ENCODE measurements at regions not wholly inside any gene's neighbourhood (a gene's known extent, or its start where the extent isn't known, plus 50 kb on each side); places are given as distances from the start of the nearest gene placed in this dataset.

GRCh38 chr2:5851410-5851809, 159.2 kb downstream of the SOX11 start (continued):
- no peak for TF ChIP-seq SNAI2 (CRISPR knock-in tag; IDR thresholded peaks at IDR 0.05)
- no peak for TF ChIP-seq ZC3H10 (CRISPR knock-in tag; IDR thresholded peaks at IDR 0.05)
- TF ChIP-seq OSR1 (CRISPR knock-in tag; IDR thresholded peaks at IDR 0.05), result no peak

GRCh38 chr2:5854797-5855196, 162.6 kb downstream of the SOX11 start:
- TF ChIP-seq TSHZ2 (CRISPR knock-in tag; IDR thresholded peaks at IDR 0.05), result no peak

GRCh38 chr2:5867056-5867455, 174.9 kb downstream of the SOX11 start:
- ATAC-seq, result no peak
- TF ChIP-seq BACH2 (CRISPR knock-in tag; IDR thresholded peaks at IDR 0.05; ENCODE audit: borderline replicate concordance), result no peak
- no peak for TF ChIP-seq PATZ1 (CRISPR knock-in tag; IDR thresholded peaks at IDR 0.05; ENCODE audit: borderline replicate concordance)
- TF ChIP-seq TOX (CRISPR knock-in tag; IDR thresholded peaks at IDR 0.05; ENCODE audit: borderline replicate concordance), result no peak
- no peak for TF ChIP-seq CREB5 (CRISPR knock-in tag; IDR thresholded peaks at IDR 0.05; ENCODE audit: low read depth)
- no peak for TF ChIP-seq ZFP30 (CRISPR knock-in tag; IDR thresholded peaks at IDR 0.05)
- no peak for TF ChIP-seq TCF4 (CRISPR knock-in tag; IDR thresholded peaks at IDR 0.05; ENCODE audit: borderline replicate concordance)
- no peak for TF ChIP-seq ZNF565 (CRISPR knock-in tag; conservative IDR thresholded peaks at IDR 0.05; ENCODE audit: low read depth)
- no peak for TF ChIP-seq CSRNP3 (CRISPR knock-in tag; IDR thresholded peaks at IDR 0.05)

More at GRCh38 chr2:5854797-5855196, 162.6 kb downstream of the SOX11 start:
- no peak for ATAC-seq

GRCh38 chr2:5868931-5869330, 176.7 kb downstream of the SOX11 start:
- TF ChIP-seq TOX (CRISPR knock-in tag; IDR thresholded peaks at IDR 0.05; ENCODE audit: borderline replicate concordance), result no peak
- no peak for ATAC-seq

GRCh38 chr2:5869936-5870335, 177.8 kb downstream of the SOX11 start:
- no peak for TF ChIP-seq ZNF8 (CRISPR knock-in tag; IDR thresholded peaks at IDR 0.05)
- ATAC-seq, result no peak

GRCh38 chr2:5877360-5877759, 185.2 kb downstream of the SOX11 start:
- TF ChIP-seq RARB (CRISPR knock-in tag; IDR thresholded peaks at IDR 0.05), result no peak
- TF ChIP-seq PPARA (CRISPR knock-in tag; IDR thresholded peaks at IDR 0.05; ENCODE audit: borderline replicate concordance), result no peak
- no peak for TF ChIP-seq ARNTL (CRISPR knock-in tag; IDR thresholded peaks at IDR 0.05; ENCODE audit: borderline replicate concordance, low read depth)
- TF ChIP-seq ESRRG (CRISPR knock-in tag; IDR thresholded peaks at IDR 0.05), result no peak
- TF ChIP-seq SNAI2 (CRISPR knock-in tag; IDR thresholded peaks at IDR 0.05), result no peak
- TF ChIP-seq CSRNP3 (CRISPR knock-in tag; IDR thresholded peaks at IDR 0.05), result no peak
- TF ChIP-seq ZNF70 (CRISPR knock-in tag; IDR thresholded peaks at IDR 0.05), result no peak
- no peak for TF ChIP-seq OSR1 (CRISPR knock-in tag; IDR thresholded peaks at IDR 0.05)
- no peak for TF ChIP-seq TSHZ2 (CRISPR knock-in tag; IDR thresholded peaks at IDR 0.05)
- no peak for ATAC-seq

Data from SK-N-SH treated with all-trans-retinoic acid at 6 μM for 48 hours (cell line).